T-helper 1 cell treated with Interleukin-12 subunit alpha and Interleukin-12 subunit beta and Interleukin-4 antibody, amounts not matched to agents 30 μg/mL and 1 μg/mL, for 36 hours (primary cell): ENCODE measurements at regions not wholly inside any gene's neighbourhood (a gene's known extent, or its start where the extent isn't known, plus 50 kb on each side); places are given as distances from the start of the nearest gene placed in this dataset.

Experiments used
- H3K27ac Mint-ChIP-seq: one replicate; pipeline ENCODE4 v1.8.0; 2021; ENCODE audit warnings: mild to moderate bottlenecking, mixed read lengths
- H3K27me3 Mint-ChIP-seq: one replicate; pipeline ENCODE4 v1.8.0; 2021; ENCODE audit warnings: low read depth, mixed read lengths
- H3K36me3 Mint-ChIP-seq: one replicate; pipeline ENCODE4 v1.8.0; 2021; ENCODE audit warnings: low read depth, mixed read lengths
- H3K4me1 Mint-ChIP-seq: one replicate; pipeline ENCODE4 v1.8.0; 2021; ENCODE audit warnings: low read depth, mixed read lengths
- H3K4me3 Mint-ChIP-seq: one replicate; pipeline ENCODE4 v1.8.0; 2021; ENCODE audit warnings: mild to moderate bottlenecking, moderate library complexity, mixed read lengths
- H3K9me3 Mint-ChIP-seq: one replicate; pipeline ENCODE4 v1.8.0; 2021; ENCODE audit warnings: mixed read lengths

DNA sequence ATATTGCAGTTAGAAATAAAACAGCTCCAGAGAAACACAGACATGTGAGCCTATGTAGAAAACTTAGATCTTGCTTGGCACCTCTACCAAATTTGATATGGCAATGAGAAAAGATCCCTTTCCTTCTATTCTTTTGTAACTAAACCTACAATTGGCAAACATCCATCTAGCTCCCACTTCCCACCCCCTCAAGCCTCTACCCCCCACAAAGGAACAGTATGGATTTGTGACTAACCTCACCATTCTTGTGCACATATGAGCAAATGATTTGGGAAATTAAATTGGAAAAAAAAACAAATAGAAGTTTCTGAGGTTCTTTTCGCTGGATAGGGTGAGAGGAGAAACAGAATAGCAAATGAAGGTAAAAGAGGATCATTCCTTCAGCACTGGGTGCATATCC lies 85.8 kb upstream of the TIAM2 start:
- Mint-ChIP-seq H3K9me3 (no peaks in the 10 kb centered on the region), H3K27ac (no peak overlapping the region), H3K27me3 (no peaks in the 10 kb centered on the region), H3K36me3 (peaks cover 2% of the 10 kb centered on the region), H3K4me1 (no peaks in the 10 kb centered on the region), H3K4me3 (no peak overlapping the region)

DNA sequence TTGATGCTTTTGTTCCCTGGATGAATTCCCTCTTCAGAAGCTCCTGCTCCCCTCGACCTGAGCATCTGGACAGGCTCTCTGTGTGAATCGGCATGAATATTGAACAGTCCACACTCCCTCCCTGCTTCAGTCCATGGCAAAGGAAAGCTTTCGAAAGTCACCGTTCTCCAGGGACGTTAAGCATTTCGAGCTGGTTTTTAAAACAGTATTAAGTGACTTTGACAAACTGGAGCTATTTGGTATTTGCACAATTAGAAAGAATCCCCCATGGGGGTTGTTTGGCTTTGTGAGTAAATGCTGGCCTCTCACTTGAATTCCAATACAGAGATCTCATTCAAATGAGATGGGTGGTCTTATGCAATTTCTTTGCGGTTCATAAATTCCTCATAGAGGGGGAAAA lies 85.3 kb upstream of the TIAM2 start:
- H3K9me3 Mint-ChIP-seq = no peaks in the 10 kb centered on the region
- no peaks in the 10 kb centered on the region for H3K4me1 Mint-ChIP-seq
- peaks cover 2% of the 10 kb centered on the region for H3K36me3 Mint-ChIP-seq
- H3K4me3 Mint-ChIP-seq = no peak overlapping the region
- no peak overlapping the region for H3K27ac Mint-ChIP-seq
- H3K27me3 Mint-ChIP-seq = no peaks in the 10 kb centered on the region

DNA sequence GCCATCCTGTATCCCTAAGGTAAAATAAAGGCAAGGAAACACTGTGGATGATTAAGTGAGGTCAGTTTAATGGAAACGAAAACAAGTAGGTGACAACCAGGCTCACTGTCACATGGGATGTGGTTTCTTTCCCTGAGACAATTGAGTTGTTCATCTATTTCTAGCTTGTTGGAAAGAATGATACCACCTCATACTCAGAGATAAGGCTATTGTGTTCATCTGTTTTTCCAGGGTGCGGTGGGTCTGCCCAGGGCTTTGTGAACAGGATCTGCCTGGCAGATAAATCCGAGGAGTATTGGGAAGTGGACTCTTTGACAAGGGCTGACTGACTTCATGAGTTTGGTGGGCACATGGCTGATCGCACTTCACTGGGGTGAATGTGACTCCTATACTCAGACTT lies 80.8 kb upstream of the TIAM2 start:
- Mint-ChIP-seq H3K36me3 (no peaks in the 10 kb centered on the region), H3K9me3 (no peaks in the 10 kb centered on the region), H3K27ac (no peak overlapping the region), H3K4me3 (no peak overlapping the region), H3K4me1 (peaks cover 2% of the 10 kb centered on the region), H3K27me3 (no peaks in the 10 kb centered on the region)

DNA sequence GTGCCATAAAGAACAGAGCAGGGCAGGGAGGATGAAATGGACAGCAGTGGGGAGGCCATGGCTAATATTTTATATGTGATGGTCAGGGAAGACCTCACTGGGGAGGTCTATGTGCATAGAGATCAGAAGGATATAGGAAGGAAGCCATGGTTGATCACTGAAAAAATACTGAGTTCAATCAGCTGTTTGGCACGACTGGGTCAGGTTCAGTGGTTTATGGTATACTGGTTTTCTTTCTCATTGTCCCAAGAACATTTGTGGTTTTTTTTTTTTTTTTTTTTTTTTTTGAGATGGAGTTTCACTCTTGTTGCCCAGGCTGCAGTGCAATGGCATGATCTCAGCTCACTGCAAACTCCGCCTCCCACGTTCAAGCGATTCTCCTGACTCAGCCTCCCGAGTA lies 78.3 kb upstream of the TIAM2 start:
- Mint-ChIP-seq H3K36me3 (no peaks in the 10 kb centered on the region), H3K27ac (no peak overlapping the region), H3K4me3 (no peak overlapping the region), H3K4me1 (peaks cover 8% of the 10 kb centered on the region), H3K9me3 (no peaks in the 10 kb centered on the region), H3K27me3 (no peaks in the 10 kb centered on the region)

DNA sequence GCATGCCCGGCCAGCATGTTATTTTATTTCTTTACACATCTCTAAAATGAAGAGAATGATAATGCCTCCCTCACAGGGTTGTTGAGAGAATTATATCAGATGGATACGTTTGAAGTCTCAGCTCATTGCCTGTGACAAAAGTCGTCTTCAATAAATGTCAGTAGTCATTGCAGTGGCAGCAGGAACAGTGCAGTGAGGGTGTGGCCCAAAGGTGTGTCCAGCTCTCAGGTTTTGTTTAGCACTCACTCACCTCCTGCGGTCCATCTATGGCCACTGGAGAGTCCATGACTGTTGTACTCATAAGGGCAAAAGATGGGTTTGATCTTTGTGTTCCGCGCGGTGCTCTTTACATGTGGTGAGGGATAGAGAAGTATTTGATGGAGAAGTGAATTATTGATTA lies 77.2 kb upstream of the TIAM2 start:
- H3K4me3 Mint-ChIP-seq = no peak overlapping the region
- H3K9me3 Mint-ChIP-seq = no peaks in the 10 kb centered on the region
- H3K27ac Mint-ChIP-seq = no peak overlapping the region
- H3K4me1 Mint-ChIP-seq = peaks cover 8% of the 10 kb centered on the region
- no peaks in the 10 kb centered on the region for H3K36me3 Mint-ChIP-seq
- no peaks in the 10 kb centered on the region for H3K27me3 Mint-ChIP-seq

DNA sequence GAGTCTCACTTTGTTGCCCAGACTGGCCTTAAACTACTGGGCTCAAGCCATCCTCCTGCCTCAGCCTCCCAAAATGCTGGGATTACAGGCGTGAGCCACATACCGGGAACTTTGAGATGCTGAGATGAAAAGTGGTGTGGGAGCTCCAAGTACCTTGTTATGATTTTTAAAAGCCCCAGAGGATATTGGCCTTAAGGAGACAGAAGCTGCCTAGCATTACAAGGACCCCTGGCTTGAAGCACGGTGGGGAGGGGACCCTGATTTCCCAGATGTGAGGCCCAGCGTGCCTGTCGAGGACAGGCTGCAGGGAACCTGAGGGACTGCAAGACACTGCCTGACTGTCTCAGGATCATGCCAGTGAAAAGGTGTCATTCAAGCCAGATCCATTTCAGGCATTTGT lies 75.3 kb upstream of the TIAM2 start:
- Mint-ChIP-seq H3K36me3 (no peaks in the 10 kb centered on the region), H3K27ac (no peak overlapping the region), H3K27me3 (no peaks in the 10 kb centered on the region), H3K4me1 (peaks cover 8% of the 10 kb centered on the region), H3K9me3 (no peaks in the 10 kb centered on the region), H3K4me3 (no peak overlapping the region)

DNA sequence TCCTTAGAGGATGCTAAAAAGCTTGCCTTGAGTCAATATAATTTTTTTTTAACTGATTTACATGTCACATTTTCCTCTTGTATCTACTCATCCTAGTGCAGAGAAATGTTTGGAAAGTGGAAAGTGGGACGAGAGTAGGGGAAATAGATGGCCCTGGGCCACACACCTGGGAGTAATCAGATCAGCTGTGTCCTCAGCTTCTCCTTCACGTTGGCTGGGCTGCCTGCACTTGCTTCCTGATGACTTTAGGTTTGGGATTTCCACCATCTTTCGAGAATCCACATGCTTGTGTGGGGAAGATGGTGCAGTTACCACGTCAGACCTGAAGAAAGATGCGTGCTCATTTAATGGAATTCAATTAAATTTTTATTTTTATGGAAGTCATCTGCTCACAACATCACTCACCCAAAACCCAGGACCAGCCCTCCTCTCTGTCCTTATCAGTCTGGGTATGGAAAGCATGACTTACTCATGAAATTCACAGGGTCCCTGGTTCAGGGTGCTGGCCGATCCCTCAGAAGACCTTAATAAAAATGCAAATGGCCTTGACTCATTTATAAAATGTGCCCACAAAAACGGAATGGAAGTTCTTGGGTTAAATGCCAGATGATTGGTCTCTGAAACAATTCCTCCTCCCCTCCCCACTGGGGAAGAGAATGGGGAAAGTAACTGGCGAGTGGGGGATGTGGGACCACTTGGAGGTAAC lies 74.5 kb upstream of the TIAM2 start:
- H3K4me1 Mint-ChIP-seq = peaks cover 8% of the 10 kb centered on the region
- no peaks in the 10 kb centered on the region for H3K27me3 Mint-ChIP-seq
- H3K9me3 Mint-ChIP-seq = no peaks in the 10 kb centered on the region
- H3K27ac Mint-ChIP-seq = no peak overlapping the region
- H3K36me3 Mint-ChIP-seq = no peaks in the 10 kb centered on the region
- no peak overlapping the region for H3K4me3 Mint-ChIP-seq

DNA sequence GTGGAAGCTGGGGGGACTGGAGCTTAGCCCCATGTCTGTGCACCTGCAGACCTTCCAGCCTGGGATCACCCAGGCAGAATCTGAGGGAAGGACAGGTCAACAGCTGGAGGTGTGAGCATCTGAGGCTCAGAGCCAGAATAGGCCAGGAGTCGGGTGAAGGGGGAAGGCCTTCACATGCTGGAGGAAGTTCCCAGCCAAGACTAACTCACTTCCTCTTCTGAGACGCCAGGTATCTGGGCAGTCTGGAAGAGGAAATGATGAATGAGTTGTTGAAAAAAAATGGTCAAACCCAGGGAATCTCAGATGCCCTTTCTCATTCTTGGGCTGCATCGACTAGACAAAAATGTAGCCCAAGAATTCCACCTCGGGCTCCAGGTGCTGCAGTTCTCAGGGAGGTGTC lies 73.6 kb upstream of the TIAM2 start:
- Mint-ChIP-seq H3K4me1 (peaks cover 8% of the 10 kb centered on the region), H3K36me3 (no peaks in the 10 kb centered on the region), H3K9me3 (no peaks in the 10 kb centered on the region), H3K27ac (no peak overlapping the region), H3K4me3 (no peak overlapping the region), H3K27me3 (no peaks in the 10 kb centered on the region)

DNA sequence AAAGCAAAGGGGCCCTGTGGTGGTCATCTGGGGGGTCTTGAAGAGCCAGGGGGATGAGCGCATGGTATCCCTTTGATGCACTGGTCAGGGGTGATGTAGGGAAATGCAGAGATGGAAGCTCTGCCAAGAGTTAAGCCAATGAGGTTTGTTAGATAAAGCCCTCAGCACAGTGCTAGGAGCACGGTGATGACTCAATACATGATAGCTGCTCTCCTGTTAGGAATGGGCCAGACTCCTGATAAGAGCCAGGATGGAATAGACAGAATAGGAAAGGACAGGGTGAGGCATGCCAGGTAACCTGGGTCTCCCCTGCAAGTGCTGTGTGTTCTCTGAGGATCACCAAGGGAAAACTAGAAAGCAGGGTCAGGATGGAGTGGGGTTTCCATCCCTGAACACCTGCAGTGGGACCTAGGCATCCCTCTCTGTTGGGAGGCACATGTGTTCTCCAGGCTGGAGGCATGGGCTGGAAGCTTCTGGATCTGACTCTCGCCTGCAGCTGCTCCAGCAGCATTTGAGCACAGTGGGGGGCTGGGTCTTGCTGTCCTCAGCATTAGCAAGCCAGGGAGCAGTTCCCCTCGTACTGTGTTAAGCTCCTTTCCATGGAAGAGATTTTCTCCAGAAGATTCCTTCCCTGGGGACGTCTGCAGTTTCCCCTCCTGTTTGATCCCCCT lies 71.8 kb upstream of the TIAM2 start:
- H3K36me3 Mint-ChIP-seq = no peaks in the 10 kb centered on the region
- H3K27me3 Mint-ChIP-seq = no peaks in the 10 kb centered on the region
- H3K4me1 Mint-ChIP-seq = peaks cover 8% of the 10 kb centered on the region
- H3K9me3 Mint-ChIP-seq = no peaks in the 10 kb centered on the region
- no peak overlapping the region for H3K4me3 Mint-ChIP-seq
- H3K27ac Mint-ChIP-seq = no peak overlapping the region

DNA sequence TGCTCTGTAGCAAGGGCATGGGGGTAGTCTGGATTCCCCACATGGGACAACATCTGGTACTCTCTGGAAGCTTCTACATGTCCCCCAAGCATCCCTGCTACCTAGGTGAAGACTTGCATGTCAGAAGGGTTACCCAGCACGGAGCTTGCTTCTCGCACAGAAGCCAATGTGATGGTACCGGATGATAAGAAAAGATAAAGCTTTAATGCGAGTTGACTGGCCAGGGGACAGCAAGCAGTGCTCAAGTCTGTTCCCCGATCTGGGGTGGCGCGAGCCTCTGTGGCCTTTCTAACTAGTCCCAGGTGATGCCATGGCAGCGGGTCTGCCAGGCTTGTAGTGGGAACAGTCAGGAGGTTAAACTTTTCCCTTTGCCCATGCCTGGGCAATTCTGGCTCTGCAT lies 70.0 kb upstream of the TIAM2 start:
- H3K27ac Mint-ChIP-seq = no peak overlapping the region
- no peak overlapping the region for H3K4me3 Mint-ChIP-seq

DNA sequence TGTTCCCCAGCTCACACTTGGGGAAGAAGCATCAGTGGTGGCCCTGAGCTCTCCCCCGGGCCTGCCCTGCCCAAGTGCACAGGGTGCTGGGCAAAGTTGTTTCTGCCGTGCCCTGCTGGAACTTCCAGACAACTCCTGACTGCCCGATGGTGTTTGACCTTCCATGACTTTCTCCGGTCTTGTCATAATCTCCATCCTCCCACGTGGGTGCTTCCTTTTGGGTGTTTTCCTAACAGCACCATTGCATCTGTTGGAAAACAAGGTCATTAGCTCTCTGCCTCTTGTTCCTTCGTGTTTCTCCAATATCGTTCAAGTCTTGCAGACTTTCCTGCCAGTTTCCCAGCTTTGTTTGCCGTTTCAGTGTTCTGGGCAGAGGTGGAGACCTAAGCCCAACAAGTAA lies 68.7 kb upstream of the TIAM2 start:
- Mint-ChIP-seq H3K9me3 (no peaks in the 10 kb centered on the region), H3K27ac (no peak overlapping the region)

More for the DNA sequence above, 70.0 kb upstream of the TIAM2 start:
- H3K4me1 Mint-ChIP-seq = peaks cover 11% of the 10 kb centered on the region
- H3K36me3 Mint-ChIP-seq = no peaks in the 10 kb centered on the region
- H3K27me3 Mint-ChIP-seq = no peaks in the 10 kb centered on the region
- no peaks in the 10 kb centered on the region for H3K9me3 Mint-ChIP-seq

DNA sequence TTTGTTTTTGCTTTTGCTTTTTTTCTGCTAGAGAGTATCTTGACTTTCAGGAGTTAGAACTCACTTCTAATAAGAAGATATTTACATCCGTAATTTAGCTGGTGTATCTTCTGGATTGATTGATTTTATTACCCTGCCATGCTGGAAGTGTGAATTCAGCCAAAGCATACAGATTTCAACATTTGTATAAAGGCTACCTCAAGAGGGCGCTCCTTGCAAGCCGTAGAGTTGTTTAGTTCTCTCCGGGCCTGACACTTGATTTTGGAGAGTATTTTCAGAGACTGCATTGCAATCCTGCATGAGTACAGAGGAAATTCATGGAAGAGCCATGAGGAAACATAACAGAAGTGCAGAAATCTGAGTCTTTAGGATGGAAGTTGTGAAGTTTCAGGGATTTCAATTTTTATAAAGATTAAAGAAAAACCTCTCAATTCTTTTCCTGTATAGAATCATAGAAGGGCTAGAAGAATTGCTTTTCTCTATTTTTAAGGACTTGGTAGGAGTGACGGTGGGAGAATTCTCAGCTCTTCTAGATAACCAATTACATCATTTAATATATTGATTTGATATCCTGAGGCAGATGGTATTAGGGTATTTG lies 66.7 kb upstream of the TIAM2 start:
- Mint-ChIP-seq H3K4me3 (no peak overlapping the region), H3K27me3 (no peaks in the 10 kb centered on the region), H3K36me3 (no peaks in the 10 kb centered on the region), H3K9me3 (no peaks in the 10 kb centered on the region), H3K4me1 (peaks cover 20% of the 10 kb centered on the region), H3K27ac (peak overlapping the region; percentile 0)

More for the DNA sequence above, 68.7 kb upstream of the TIAM2 start:
- H3K27me3 Mint-ChIP-seq = no peaks in the 10 kb centered on the region
- H3K4me3 Mint-ChIP-seq = no peak overlapping the region
- no peaks in the 10 kb centered on the region for H3K36me3 Mint-ChIP-seq
- peaks cover 13% of the 10 kb centered on the region for H3K4me1 Mint-ChIP-seq

DNA sequence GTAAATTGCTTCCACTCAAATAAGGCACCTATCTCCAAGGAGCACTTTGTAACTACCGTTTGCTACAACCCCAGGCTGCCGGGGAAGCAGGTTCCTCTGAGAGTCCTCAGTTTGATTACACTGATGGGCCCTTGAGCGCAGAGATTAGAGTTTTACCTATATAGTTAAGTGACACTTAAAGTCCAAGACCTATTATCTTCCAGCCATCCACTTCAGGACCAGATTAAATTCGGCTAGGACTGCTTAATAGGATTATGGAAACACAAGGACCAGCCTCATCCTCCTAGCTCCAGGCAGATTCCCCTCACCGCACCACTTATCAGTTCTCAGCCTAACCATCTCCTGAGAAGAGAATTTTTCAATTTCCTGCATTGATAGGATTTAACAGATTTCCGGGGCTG lies 64.7 kb upstream of the TIAM2 start:
- H3K27me3 Mint-ChIP-seq = no peaks in the 10 kb centered on the region
- no peaks in the 10 kb centered on the region for H3K36me3 Mint-ChIP-seq
- H3K27ac Mint-ChIP-seq = no peak overlapping the region
- no peak overlapping the region for H3K4me3 Mint-ChIP-seq
- H3K4me1 Mint-ChIP-seq = peaks cover 20% of the 10 kb centered on the region
- H3K9me3 Mint-ChIP-seq = peaks cover 4% of the 10 kb centered on the region

DNA sequence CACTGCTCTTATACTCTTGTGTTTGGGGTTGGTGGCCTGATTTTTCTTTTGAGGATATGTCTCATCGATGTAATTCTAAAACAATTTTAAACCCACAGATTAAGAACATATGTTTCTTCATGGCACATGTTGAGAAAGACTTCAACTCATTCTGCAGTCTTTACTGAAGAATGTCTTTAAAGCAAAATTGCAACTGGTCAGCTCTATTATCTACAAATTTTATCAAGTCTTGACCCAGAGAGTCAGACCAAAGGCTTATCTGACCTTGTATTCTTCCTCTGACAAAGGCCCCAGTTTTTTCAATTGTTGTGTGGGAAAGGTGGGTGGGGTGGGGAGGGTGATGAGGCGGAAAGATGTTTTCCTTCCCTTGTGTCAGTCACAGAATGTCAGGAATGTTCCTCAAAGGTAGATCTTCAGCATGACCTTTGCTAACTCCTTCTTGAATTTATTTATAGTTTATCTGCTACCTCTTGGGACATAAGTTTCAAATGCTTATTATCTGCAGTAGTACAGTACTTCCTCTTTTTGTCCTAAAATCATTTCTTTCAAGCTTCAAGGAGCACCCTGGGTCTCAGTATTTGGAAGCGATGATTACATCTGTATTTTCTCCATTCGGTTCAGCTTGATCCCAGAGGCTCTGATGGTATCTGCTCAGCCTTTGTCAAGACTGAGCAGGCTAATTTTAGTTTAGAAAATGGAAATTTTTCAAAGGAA lies 63.2 kb upstream of the TIAM2 start:
- peaks cover 4% of the 10 kb centered on the region for H3K9me3 Mint-ChIP-seq
- no peaks in the 10 kb centered on the region for H3K27me3 Mint-ChIP-seq
- no peak overlapping the region for H3K27ac Mint-ChIP-seq
- H3K36me3 Mint-ChIP-seq = no peaks in the 10 kb centered on the region
- H3K4me1 Mint-ChIP-seq = peaks cover 20% of the 10 kb centered on the region
- H3K4me3 Mint-ChIP-seq = no peak overlapping the region
